ENCODE measurements at regions not wholly inside any gene's neighbourhood (a gene's known extent, or its start where the extent isn't known, plus 50 kb on each side); places are given as distances from the start of the nearest gene placed in this dataset.
A peak's percentile ranks its signal among the peaks of the same experiment; 100 is the strongest.
"Not testable (repeated sequence)": the region's sequence is repeated elsewhere in the genome, so short reads cannot be mapped to it uniquely, and the experiment has no call there.

DNA sequence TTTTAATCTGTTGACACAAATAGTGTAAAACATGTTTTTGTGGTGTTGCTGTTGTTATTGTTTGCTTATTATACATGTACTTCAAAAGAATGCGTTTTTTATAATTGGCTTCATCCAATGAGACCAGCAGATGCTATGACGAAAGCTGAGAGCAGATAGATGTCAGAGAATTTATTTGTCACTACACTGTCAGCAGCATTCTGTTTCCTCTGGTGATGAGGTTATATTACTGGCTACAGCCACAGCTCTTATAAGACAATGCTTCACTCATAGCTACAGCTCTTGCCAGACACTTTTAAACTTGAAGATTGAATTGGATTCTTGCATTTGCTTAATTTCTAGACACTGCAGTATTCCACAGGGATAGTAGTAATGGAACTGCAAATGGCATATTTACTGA, 860.5 kb downstream of the TBC1D32 start:
- DNase-seq = no peak

DNA sequence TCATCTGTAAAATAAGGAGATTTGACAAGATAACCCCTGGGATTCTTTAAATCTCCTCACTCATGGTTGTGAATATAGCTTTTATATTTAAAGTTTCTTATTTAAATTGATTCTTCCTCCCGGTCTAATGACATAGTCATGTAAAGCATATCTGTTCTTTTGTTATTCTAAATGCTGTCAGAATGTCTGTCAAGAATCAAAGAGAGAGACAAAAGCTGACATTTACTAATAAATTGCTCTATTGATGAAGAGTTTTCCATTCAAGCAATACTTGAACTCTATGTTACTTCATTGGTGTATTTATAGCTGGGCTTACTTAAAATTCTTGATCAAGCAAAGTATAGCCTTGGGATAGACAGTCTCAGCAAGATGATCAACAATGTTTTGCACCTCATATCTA, 865.8 kb downstream of the TBC1D32 start:
- no peak for DNase-seq

GRCh38 chr6:120451508-120451907, 882.8 kb downstream of the TBC1D32 start:
- no peak for DNase-seq

DNA sequence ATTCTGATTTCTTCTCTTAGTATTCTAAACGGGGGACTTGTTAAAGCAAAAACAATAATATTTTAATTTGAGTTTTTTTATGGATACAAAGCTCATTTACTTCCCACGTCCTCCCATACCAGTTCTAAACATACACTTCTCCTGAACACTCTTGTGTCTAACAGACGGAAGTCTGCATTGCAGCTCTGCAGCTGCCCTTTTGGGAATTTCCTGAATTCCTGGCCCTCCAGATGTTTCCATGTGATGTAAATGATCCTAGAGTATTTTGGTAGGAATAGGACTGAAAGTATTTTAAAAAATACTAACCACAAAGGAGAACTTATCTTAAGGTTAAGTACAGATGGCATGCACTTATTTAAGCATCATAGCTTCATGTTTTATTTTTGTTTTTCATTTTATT, 886.7 kb downstream of the TBC1D32 start:
- no peak for DNase-seq

DNA sequence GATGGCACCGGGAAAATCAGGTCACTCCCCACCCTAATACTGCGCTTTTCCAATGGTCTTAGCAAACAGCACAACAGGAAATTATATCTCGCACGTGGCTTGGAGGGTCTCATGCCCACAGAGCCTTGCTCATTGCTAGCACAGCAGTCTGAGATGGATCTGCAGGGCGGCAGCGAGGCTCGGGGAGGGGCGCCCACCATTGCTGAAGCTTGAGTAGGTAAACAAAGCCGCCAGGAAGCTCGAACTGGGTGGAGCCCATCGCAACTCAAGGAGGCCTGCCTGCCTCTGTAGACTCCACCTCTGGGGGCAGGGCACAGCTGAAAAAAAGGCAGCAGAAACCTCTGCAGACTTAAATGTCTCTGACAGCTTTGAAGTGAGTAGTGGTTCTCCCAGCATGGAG, 901.4 kb downstream of the TBC1D32 start:
- not testable (repeated sequence) for DNase-seq

- DNase-seq = no peak
Observed at GRCh38 chr6:120431841-120432240, 902.4 kb downstream of the TBC1D32 start.

- no peak for DNase-seq
Observed at GRCh38 chr6:120411394-120411793, 922.9 kb downstream of the TBC1D32 start.

- DNase-seq = no peak
Observed at GRCh38 chr6:120410586-120410985, 923.7 kb downstream of the TBC1D32 start.

- no peak for DNase-seq
Observed at GRCh38 chr6:120407696-120408095, 926.6 kb downstream of the TBC1D32 start.

DNA sequence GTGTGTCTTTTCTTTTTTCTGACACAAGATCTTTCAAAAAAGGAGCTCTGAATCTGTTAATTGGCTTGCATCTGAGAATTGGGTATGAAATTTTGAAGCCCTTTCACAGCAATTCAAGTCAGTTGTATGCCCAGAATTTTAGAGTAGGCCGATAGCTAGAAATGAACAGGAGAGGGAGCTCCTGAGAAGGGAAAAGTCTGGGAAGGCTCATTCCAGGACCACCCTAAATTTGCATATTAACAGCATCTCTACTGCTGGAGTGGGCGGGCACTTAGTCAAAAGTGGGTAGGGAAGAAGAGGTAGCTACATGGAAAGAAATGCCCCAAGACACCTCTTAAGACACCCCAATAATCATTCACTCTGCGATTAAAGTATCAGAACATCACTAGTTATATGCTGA, 928.3 kb downstream of the TBC1D32 start:
- DNase-seq = peak in 1 of 2 experiments; percentile 8

DNA sequence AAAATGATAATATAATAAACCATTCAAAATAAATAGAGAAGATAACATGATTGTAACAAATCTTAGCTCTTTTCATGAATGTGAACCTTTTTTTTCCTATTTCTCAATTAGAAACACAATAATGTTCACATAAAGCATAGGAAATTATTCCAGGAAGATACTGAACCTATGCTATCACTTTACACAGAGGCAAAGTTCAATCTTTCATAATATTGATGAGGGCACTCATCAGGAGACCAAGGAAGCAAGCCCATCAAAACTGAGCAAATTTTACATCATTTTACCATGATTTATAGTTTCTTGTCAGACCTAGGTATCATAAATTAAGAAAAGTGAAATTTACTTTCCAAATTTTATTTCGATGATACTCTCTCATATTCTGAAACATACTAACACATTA, 938.5 kb downstream of the TBC1D32 start:
- no peak for DNase-seq

DNA sequence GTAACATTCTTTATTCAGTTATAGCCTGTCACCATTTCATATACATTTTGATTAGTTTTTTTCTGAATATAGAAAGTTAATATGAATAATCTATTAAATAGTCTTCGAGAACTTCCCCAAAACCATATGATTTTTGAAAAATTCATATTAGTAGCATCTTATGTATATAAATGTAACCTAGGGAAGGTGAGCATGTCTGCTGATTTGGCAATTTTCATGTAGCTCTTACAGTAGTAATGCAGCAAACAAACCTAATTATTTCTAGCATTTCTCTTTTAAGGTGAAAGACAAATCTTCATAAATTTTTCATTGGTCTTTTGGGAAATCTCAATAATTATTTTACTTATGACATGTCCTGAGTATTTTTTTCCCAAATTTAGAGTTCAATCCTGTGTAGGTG, 939.0 kb downstream of the TBC1D32 start:
- DNase-seq = no peak

- DNase-seq = no peak
Observed at GRCh38 chr6:120392941-120393340, 941.3 kb downstream of the TBC1D32 start.

DNA sequence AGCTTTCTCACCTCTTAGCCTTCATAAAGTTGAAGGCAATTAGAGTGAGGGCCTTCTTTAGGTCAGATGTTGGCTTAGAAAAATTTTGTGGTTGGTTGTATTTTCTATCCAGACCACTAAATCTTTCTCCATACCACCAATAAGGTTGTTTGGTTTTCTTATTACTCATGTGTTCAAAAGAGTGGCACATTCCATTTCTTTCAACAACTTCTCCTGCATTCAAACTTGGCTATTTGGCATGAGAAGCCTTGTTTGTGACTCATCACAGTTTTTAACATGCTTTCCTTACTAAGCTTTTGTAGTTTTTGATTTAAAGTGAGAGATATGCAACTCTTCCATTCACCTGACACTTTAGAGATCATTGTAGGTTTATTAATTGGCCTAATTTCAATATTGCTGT, 949.6 kb downstream of the TBC1D32 start:
- DNase-seq = no peak

DNA sequence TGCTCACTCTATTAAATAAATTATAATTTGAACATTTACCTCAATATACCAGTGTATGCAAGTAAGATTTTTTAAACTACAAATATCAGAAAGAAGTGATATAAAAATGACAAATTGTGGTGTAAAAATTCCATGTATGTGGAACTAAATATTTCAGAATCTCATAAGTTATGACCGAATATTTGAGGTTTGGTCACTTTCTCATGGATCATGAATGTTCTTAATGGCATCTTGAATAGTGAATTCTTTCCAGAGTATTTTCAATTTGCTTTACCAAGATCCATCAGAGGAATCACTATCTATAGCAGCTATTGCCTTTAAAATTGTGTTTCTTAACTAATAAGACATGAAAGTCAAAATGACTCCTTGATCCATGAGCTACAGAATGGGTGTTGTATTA, 950.6 kb downstream of the TBC1D32 start:
- DNase-seq = no peak

- peak in 1 of 2 experiments; percentile 32 for DNase-seq
Observed at GRCh38 chr6:120378582-120379220, 955.6 kb downstream of the TBC1D32 start.

DNA sequence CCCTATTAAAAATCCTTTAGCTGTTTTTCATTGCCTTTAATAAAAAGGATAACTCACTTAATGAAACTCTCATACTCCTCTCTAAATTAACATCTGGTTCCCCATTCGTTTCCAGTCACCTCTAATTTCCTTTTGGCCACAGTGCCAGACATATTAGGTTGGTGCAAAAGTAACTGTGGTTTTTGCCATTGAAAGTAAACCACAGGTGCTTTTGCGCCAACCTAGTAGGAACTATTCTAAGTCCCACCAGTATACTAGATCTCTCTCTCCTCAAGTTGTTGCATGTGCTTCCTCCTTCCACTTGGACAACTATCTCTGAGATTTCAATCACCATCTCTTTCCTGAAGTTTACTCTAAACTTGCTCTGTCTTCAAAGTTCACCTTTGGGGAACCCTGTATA, 961.1 kb downstream of the TBC1D32 start:
- no peak for DNase-seq

DNA sequence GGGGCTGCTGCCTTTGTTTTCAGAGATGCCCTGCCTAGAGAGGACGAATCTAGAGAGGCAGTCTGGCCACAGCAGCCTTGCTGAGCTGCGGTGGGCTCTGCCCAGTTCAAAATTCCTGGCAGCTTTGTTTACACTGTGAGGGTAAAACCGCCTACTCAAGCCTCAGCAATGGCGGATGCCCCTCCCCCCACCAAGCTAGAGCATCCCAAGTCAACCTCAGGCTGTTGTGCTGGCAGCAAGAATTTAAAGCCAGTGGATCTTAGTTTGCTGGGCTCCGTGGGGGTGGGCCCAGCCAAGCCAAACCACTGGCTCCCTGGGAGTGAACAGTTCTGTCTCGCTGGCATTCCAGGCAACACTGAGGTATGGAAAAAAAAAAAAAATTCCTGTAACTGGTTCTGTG, 970.9 kb downstream of the TBC1D32 start:
- no peak for DNase-seq

GRCh38 chr6:120358535-120358934, 975.7 kb downstream of the TBC1D32 start:
- DNase-seq = not testable (repeated sequence)

DNA sequence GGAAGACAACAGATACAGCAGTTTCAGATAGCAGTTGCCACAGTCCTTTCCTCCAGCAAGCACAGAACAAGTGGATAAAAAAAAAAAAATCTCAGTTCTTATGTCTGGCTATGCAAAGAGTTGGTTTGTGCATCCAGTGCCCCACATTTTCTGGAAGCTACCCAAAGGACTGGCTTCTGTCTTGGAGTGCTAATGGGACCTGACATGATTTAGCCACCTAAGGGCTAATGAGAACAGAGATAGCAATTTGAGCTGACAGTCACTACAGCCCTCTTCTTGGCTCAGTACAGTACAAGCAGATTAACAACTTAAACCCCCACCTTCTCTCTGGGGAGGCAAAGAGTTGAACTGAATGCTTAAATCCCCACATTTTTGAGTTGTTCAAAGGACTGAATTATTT, 976.8 kb downstream of the TBC1D32 start:
- peak in 1 of 2 experiments; percentile 5 for DNase-seq

GRCh38 chr6:120355822-120356221, 978.5 kb downstream of the TBC1D32 start:
- peak in 1 of 2 experiments; percentile 1 for DNase-seq

DNA sequence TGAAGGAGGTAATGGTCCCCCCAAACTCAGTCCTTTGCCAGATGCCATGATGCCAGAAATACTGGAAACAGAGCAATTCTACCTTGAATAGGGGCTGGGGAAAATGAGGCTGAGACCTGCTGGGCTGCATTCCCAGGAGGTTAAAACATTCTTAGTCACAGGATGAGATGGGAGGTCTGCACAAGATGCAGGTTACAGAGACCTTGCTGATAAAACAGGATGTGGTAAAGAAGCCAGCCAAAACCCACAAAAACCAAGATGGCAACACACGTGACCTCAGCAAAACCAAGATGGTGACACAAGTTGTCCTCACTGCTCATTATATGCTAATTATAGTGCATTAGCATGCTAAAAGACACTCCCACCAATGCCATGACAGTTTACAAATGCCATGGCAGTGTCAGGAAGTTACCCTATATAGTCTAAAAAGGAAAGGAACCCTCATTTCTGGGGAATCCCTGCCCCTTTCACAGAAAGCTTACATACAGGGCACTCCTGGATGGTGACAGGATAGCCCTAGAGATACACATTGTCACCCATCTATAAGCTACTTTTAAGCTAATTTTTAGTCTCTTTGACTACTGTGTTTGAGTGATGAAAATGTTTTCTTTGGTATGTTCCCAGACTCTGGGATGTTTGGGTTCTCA, 979.7 kb downstream of the TBC1D32 start:
- DNase-seq = no peak

DNA sequence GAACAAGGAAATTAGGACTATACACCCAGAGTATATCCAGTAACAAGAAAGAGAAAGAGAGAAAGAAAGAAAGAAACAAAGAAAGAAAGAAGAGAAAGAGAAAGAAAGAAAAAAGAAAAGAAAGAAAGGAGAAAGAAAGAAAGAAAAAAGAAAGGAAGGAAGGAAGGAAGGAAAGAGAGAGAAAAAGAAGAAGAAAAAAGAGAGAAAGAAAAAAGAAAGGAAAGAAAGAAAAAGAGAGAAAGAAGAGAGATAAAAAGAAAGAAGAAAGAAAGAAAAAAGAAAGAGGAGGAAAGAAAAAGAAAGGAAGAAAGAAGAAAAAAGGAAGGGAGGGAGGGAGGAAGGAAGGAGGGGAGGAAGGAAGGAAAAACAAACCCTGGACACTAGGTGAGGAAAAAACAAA, 981.8 kb downstream of the TBC1D32 start:
- DNase-seq = no peak

DNA sequence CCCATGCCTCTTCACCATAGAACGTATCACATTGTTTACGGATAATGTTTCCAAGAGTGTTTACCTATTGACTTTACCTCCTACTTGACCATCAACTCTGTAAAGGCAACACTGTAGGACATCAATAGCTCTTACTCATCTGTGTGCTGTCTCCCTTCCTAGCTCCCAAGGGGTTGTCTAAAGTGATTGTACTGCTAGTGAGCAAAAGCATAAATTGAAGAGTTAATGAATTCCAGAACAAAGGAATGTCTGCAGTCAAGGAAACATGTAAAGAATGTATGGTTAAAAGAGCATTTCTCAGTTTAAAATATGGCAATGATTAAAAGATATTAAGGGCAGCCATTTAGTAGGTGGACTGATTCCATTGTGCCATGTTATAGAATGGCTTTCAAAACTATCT, 985.4 kb downstream of the TBC1D32 start:
- no peak for DNase-seq

GRCh38 chr6:120328521-120328920, 979.0 kb upstream of the MAN1A1 start:
- no peak for DNase-seq

Data from NCI-H446 (cell line).